HL-60 (cell line): ENCODE measurements at regions not wholly inside any gene's neighbourhood (a gene's known extent, or its start where the extent isn't known, plus 50 kb on each side); places are given as distances from the start of the nearest gene placed in this dataset.

Experiments
- DNase-seq, 2 experiments: peaks; one replicate each; pipeline ENCODE4 v3.0.0-alpha.2; 2010 to 2020; ENCODE audit warnings: low read depth in 1 of 2, low spot score in 1 of 2
- H3K27ac ChIP-seq: fragments of 250-450 bp; sonication (Bioruptor Pico); replicated peaks from 2 replicates; pipeline ENCODE4 v1.5.1; 2020; ENCODE audit warnings: mild to moderate bottlenecking, moderate library complexity
- H3K27me3 ChIP-seq: fragments of 250-450 bp; sonication (Bioruptor Pico); 2 replicates; pipeline ENCODE4 v1.5.1; 2021; ENCODE audit warnings: mild to moderate bottlenecking, moderate library complexity; ENCODE audit not compliant: insufficient read depth, poor library complexity, severe bottlenecking
- H3K4me3 ChIP-seq: replicated peaks from 2 replicates; pipeline ENCODE4 v1.5.1; 2011; ENCODE audit warnings: mild to moderate bottlenecking, control low read depth, low read length; ENCODE audit not compliant: insufficient read depth
- GABPA ChIP-seq: IDR thresholded peaks from 2 replicates; pipeline ENCODE4 v1.6.1; 2012; ENCODE audit warnings: low read depth
- POLR2AphosphoS5 ChIP-seq: IDR thresholded peaks from 2 replicates; pipeline ENCODE4 v1.6.1; 2012; ENCODE audit warnings: low read depth
- SPI1 ChIP-seq: IDR thresholded peaks from 2 replicates; pipeline ENCODE4 v1.6.1; 2012; ENCODE audit warnings: low read depth, mild to moderate bottlenecking, borderline replicate concordance
- TF ChIP-seq, protein P1 (sequence below): IDR thresholded peaks from 2 replicates; pipeline ENCODE4 v1.6.1; 2012; ENCODE audit warnings: low read depth; ENCODE audit not compliant: insufficient replicate concordance
- TF ChIP-seq, protein P2 (sequence below): IDR thresholded peaks from one replicate; pipeline ENCODE4 v1.5.1; 2011; ENCODE audit warnings: low read length, control low read depth, inconsistent platforms; ENCODE audit not compliant: insufficient read depth

DNA sequence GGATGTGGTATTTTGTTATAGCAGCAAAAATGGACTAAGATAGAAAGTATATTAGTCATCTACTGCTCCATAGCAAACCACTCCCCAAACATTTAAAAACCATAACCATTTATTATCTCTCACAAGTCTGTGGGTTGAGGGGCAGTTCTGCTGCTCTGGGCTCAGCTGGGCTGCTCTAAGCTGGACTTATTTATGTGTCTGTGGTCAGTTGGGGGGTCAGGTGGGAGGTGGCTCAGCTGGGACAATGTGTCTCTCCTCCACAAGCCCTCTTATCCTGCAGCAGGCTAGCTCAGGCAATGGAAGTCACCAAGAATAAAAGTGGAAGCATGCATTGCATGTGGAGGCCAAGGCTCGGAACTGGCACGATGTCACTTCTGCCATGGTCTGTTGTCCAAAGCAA, 226.1 kb upstream of the N4BP1 start:
- TF ChIP-seq GABPA: no peak
- TF ChIP-seq, protein P1, sequence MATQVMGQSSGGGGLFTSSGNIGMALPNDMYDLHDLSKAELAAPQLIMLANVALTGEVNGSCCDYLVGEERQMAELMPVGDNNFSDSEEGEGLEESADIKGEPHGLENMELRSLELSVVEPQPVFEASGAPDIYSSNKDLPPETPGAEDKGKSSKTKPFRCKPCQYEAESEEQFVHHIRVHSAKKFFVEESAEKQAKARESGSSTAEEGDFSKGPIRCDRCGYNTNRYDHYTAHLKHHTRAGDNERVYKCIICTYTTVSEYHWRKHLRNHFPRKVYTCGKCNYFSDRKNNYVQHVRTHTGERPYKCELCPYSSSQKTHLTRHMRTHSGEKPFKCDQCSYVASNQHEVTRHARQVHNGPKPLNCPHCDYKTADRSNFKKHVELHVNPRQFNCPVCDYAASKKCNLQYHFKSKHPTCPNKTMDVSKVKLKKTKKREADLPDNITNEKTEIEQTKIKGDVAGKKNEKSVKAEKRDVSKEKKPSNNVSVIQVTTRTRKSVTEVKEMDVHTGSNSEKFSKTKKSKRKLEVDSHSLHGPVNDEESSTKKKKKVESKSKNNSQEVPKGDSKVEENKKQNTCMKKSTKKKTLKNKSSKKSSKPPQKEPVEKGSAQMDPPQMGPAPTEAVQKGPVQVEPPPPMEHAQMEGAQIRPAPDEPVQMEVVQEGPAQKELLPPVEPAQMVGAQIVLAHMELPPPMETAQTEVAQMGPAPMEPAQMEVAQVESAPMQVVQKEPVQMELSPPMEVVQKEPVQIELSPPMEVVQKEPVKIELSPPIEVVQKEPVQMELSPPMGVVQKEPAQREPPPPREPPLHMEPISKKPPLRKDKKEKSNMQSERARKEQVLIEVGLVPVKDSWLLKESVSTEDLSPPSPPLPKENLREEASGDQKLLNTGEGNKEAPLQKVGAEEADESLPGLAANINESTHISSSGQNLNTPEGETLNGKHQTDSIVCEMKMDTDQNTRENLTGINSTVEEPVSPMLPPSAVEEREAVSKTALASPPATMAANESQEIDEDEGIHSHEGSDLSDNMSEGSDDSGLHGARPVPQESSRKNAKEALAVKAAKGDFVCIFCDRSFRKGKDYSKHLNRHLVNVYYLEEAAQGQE: no peak
- TF ChIP-seq SPI1: no peak
- TF ChIP-seq, protein P2, sequence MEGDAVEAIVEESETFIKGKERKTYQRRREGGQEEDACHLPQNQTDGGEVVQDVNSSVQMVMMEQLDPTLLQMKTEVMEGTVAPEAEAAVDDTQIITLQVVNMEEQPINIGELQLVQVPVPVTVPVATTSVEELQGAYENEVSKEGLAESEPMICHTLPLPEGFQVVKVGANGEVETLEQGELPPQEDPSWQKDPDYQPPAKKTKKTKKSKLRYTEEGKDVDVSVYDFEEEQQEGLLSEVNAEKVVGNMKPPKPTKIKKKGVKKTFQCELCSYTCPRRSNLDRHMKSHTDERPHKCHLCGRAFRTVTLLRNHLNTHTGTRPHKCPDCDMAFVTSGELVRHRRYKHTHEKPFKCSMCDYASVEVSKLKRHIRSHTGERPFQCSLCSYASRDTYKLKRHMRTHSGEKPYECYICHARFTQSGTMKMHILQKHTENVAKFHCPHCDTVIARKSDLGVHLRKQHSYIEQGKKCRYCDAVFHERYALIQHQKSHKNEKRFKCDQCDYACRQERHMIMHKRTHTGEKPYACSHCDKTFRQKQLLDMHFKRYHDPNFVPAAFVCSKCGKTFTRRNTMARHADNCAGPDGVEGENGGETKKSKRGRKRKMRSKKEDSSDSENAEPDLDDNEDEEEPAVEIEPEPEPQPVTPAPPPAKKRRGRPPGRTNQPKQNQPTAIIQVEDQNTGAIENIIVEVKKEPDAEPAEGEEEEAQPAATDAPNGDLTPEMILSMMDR: no peak
- no peak for TF ChIP-seq POLR2AphosphoS5
- H3K4me3 ChIP-seq: no peak overlapping the region
- no peak for DNase-seq
- H3K27ac ChIP-seq: no peak overlapping the region
- H3K27me3 ChIP-seq: no peaks in the 10 kb centered on the region

DNA sequence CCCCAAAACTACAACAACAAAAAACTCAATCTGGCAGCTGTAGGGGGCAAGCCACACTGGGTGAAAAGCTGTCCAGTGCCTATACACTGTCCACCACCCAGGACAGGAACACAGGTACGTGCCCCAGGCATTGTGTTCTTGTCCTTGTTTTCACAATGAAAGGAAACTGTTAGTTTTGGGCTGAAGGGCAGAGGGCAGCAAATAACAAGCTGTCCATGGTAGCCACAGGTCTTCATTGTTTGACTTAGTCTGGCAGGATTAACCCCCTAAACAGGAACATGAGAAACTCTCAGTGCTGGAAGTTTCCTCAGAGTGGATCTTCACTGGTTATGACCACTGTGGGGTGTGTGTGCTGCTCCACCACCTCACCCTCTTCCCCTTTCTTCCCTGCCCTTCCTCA, 224.6 kb upstream of the N4BP1 start:
- TF ChIP-seq, protein P1: no peak
- no peak for TF ChIP-seq GABPA
- TF ChIP-seq, protein P2: no peak
- TF ChIP-seq POLR2AphosphoS5: no peak
- Histone ChIP-seq H3K27ac (no peak overlapping the region), H3K27me3 (no peaks in the 10 kb centered on the region), H3K4me3 (no peak overlapping the region)
- no peak for DNase-seq

DNA sequence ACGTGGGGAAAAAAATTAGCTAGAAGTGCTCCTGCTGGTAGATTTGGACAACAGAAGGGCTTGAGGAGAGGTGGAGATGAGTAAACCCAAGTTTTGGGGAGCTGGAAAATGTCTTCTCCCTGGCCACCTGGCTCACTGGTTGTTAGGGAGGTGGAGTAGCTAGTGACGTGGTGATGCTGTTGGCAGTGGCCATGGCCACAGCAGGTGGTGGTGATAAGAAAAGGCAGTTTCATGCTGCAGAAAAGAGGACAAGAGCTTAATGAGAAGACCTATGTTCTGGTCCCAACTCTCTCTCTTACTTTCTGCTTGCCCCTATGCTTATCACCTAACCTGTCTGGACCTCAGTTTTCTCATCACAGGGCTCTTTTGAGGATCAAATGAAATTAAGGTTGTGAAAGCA, 223.5 kb upstream of the N4BP1 start:
- no peak for DNase-seq
- Histone ChIP-seq H3K4me3 (no peak overlapping the region), H3K27ac (no peak overlapping the region), H3K27me3 (no peaks in the 10 kb centered on the region)
- TF ChIP-seq SPI1 (no peak), GABPA (no peak), POLR2AphosphoS5 (no peak)
- TF ChIP-seq, protein P1: no peak
- TF ChIP-seq, protein P2: no peak
